Endothelial cell of umbilical vein (primary cell): ENCODE measurements at regions not wholly inside any gene's neighbourhood (a gene's known extent, or its start where the extent isn't known, plus 50 kb on each side); places are given as distances from the start of the nearest gene placed in this dataset.
A peak's percentile ranks its signal among the peaks of the same experiment; 100 is the strongest.

Source experiments
- BruUV-seq: library from RNA; stranded (reverse); fragments of 400-500 nt; replicated peaks from 2 replicates; lab custom pipeline; 2021; lab: Mats Ljungman, UMichigan
- CTCF ChIA-PET: fragments of 300-600, 350-600 bp; sonication (Branson Sonifier 250); formaldehyde crosslinking; loops from one replicate; lab custom pipeline; 2021; ENCODE audit warnings: antibody characterized with exemption, inconsistent platforms; lab: Charles Lee
- POLR2A ChIA-PET: fragments of 300-600, 350-600 bp; sonication (Branson Sonifier 250); formaldehyde crosslinking; loops from one replicate; lab custom pipeline; 2021; ENCODE audit warnings: antibody characterized with exemption, inconsistent platforms; lab: Charles Lee
- DNase-seq: peaks from one replicate; pipeline ENCODE4 v3.0.0-alpha.2; 2011; ENCODE audit warnings: low read depth, low spot score
- FAIRE-seq: peaks from 2 replicates; lab custom pipeline; 2011; peaks lifted over from hg19 to GRCh38; lab: Jason Lieb, UNC
- H2AFZ ChIP-seq: 2 replicates; pipeline ENCODE4 v1.6.0; 2012; ENCODE audit warnings: low read depth, low read length, control low read depth, inconsistent platforms
- H3K27ac ChIP-seq: 2 replicates; pipeline ENCODE4 v1.5.1; 2011; ENCODE audit warnings: low read depth, mild to moderate bottlenecking, control low read depth, low read length, moderate library complexity; ENCODE audit not compliant: insufficient read depth
- H3K27me3 ChIP-seq, 2 experiments: 2 replicates each; pipeline versions ENCODE4 v1.6.0 to v1.6.1; 2011; ENCODE audit warnings: low read length in 2 of 2, mixed read lengths in 1 of 2; ENCODE audit not compliant: control insufficient read depth in 2 of 2, insufficient read depth in 2 of 2
- H3K36me3 ChIP-seq, 2 experiments: 2 replicates in 1 of 2; 3 replicates in 1 of 2; pipeline ENCODE4 v1.5.1; 2011; ENCODE audit warnings: low read length in 2 of 2, mild to moderate bottlenecking in 1 of 2, moderate library complexity in 1 of 2; ENCODE audit not compliant: control insufficient read depth in 2 of 2, insufficient read depth in 2 of 2; ENCODE audit errors: extremely low read depth in 1 of 2
- H3K4me1 ChIP-seq: 3 replicates; pipeline ENCODE4 v1.5.1; 2011; ENCODE audit warnings: mild to moderate bottlenecking, low read length; ENCODE audit not compliant: control insufficient read depth, insufficient read depth; ENCODE audit errors: extremely low read depth
- H3K4me2 ChIP-seq: 2 replicates; pipeline ENCODE4 v1.6.1; 2011; ENCODE audit warnings: low read length, control low read depth, mixed read lengths; ENCODE audit not compliant: insufficient read depth
- H3K4me3 ChIP-seq, 3 experiments: fragments of 200-600 bp in 1 of 3; sonication (generic), shearing (Covaris generic) in 1 of 3; replicated peaks in 1 of 3; 2 replicates each; pipeline ENCODE4 v1.5.1; 2011 to 2016; ENCODE audit warnings: control low read depth in 3 of 3, low read length in 3 of 3, mild to moderate bottlenecking in 2 of 3, inconsistent platforms in 1 of 3, low read depth in 1 of 3, moderate library complexity in 1 of 3; ENCODE audit not compliant: insufficient read depth in 1 of 3
- H3K79me2 ChIP-seq: 2 replicates; pipeline ENCODE4 v1.6.0; 2012; ENCODE audit warnings: low read length, inconsistent platforms; ENCODE audit not compliant: control insufficient read depth, insufficient read depth
- H3K9ac ChIP-seq: replicated peaks from 2 replicates; pipeline ENCODE3; 2011; ENCODE audit warnings: low read length, control low read depth; ENCODE audit not compliant: insufficient read depth; ENCODE audit errors: extremely low read depth
- H3K9me1 ChIP-seq: replicated peaks from 3 replicates; pipeline ENCODE4 v1.6.0; 2011; ENCODE audit warnings: mild to moderate bottlenecking, low read length; ENCODE audit not compliant: control insufficient read depth, insufficient read depth; ENCODE audit errors: extremely low read depth
- H3K9me3 ChIP-seq: replicated peaks from 2 replicates; pipeline ENCODE4 v1.5.1; 2012; ENCODE audit warnings: low read length, inconsistent platforms; ENCODE audit not compliant: control insufficient read depth, insufficient read depth
- H4K20me1 ChIP-seq: replicated peaks from 2 replicates; pipeline ENCODE3; 2011; ENCODE audit warnings: mild to moderate bottlenecking, low read length; ENCODE audit not compliant: control insufficient read depth, insufficient read depth; ENCODE audit errors: extremely low read depth
- EZH2 ChIP-seq: IDR thresholded peaks from 2 replicates; pipeline ENCODE4 v1.6.1; 2012; ENCODE audit warnings: borderline replicate concordance, low read depth, mild to moderate bottlenecking, moderate library complexity, low read length, inconsistent platforms; ENCODE audit not compliant: severe bottlenecking
- FOS ChIP-seq: IDR thresholded peaks from 2 replicates; pipeline ENCODE4 v1.6.1; 2011; ENCODE audit warnings: mild to moderate bottlenecking, low read length, moderate library complexity, borderline replicate concordance; ENCODE audit not compliant: insufficient read depth
- GATA2 ChIP-seq: IDR thresholded peaks from 2 replicates; pipeline ENCODE4 v1.7.0; 2011; ENCODE audit warnings: low read depth, mild to moderate bottlenecking, moderate library complexity, mixed read lengths, low read length; ENCODE audit not compliant: insufficient read length, insufficient read depth
- JUN ChIP-seq: IDR thresholded peaks from 2 replicates; pipeline ENCODE4 v1.6.1; 2011; ENCODE audit warnings: borderline replicate concordance, low read depth; ENCODE audit not compliant: insufficient read length, insufficient read depth
- MAX ChIP-seq: IDR thresholded peaks from 2 replicates; pipeline ENCODE4 v1.6.1; 2011; ENCODE audit not compliant: insufficient read depth, insufficient read length
- MYC ChIP-seq: IDR thresholded peaks from one replicate; pipeline ENCODE4 v1.6.1; 2011; ENCODE audit warnings: mild to moderate bottlenecking, low read depth, low read length
- POLR2A ChIP-seq: IDR thresholded peaks from 2 replicates; pipeline ENCODE4 v1.6.1; 2012; ENCODE audit warnings: low read depth, mild to moderate bottlenecking, control low read depth, low read length
- POLR2AphosphoS5 ChIP-seq: IDR thresholded peaks from 2 replicates; pipeline ENCODE4 v1.6.1; 2012; ENCODE audit warnings: low read depth, mild to moderate bottlenecking, control low read depth, low read length, moderate library complexity; ENCODE audit not compliant: insufficient read depth
- dilution Hi-C: fragments of 300-500 bp; cut with MboI; formaldehyde crosslinking; loops from one replicate; pipeline ENCODE4 v1.15.0; 2019; ENCODE audit warnings: low sequenced_read_pairs; ENCODE audit not compliant: extremely low pct_ligation_motif_present
- intact Hi-C: fragments of 100-400 bp; cut with micrococcal nuclease; formaldehyde crosslinking; loops from one replicate; pipeline ENCODE4 v1.10.0; 2022
- TF ChIP-seq, protein P1 (sequence below), 2 donors: IDR thresholded peaks; 1 replicate in 1 of 2; 2 replicates in 1 of 2; pipeline ENCODE4 v1.5.1; 2011; ENCODE audit warnings: low read length in 2 of 2, mild to moderate bottlenecking in 2 of 2, moderate library complexity in 2 of 2, control low read depth in 1 of 2, inconsistent platforms in 1 of 2, low read depth in 1 of 2; ENCODE audit not compliant: insufficient read depth in 1 of 2; ENCODE audit errors: extremely low read depth in 1 of 2

DNA sequence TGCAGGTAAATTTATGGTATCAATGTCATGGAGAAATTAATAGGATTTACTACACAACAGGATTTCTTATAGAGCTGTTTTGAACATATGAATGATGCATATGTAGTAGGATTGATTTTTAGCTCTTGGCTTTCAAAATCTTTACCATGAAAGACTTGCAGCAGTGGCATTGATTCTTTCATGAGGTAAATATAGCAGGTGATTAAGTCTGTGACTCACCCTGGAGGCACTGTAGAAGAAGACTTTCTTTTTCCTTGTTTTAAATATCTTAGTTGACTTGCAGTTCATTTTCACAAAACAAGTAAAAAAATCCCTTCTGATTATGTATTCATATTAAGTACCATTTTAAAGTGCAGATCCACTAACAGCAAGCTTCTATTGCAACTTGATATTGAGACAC, 463.0 kb downstream of the FBXO15 start:
- dilution Hi-C loops (no loop called here), intact Hi-C loops (no loop called here)
- peaks cover 7% of the 10 kb centered on the region for H3K9me3 ChIP-seq
- BruUV-seq, result no TSS peak
- no peak overlapping the region for H3K27ac ChIP-seq
- ChIA-PET CTCF (no interaction called here), POLR2A (no interaction called here)
- no peaks in the 10 kb centered on the region for H3K79me2 ChIP-seq
- FAIRE-seq, result no peak
- no peak overlapping the region for H3K9ac ChIP-seq
- TF ChIP-seq MYC, result no peak
- TF ChIP-seq FOS, result peak; percentile 6
- H3K27me3 ChIP-seq, result no peaks in the 10 kb centered on the region
- H3K9me1 ChIP-seq, result no peaks in the 10 kb centered on the region
- H4K20me1 ChIP-seq, result no peaks in the 10 kb centered on the region
- no peak overlapping the region for H3K4me3 ChIP-seq
- H2AFZ ChIP-seq, result no peak overlapping the region
- H3K36me3 ChIP-seq, result no peaks in the 10 kb centered on the region
- H3K4me1 ChIP-seq, result no peaks in the 10 kb centered on the region
- DNase-seq, result no peak
- H3K4me2 ChIP-seq, result no peak overlapping the region

GRCh38 chr18:73683409-73684238, 464.0 kb downstream of the FBXO15 start:
- H3K27me3 ChIP-seq, result no peaks in the 10 kb centered on the region
- no peak overlapping the region for H3K27ac ChIP-seq
- DNase-seq, result no peak
- POLR2A ChIA-PET, result no interaction called here
- H3K9me3 ChIP-seq, result peaks cover 3% of the 10 kb centered on the region
- BruUV-seq, result no TSS peak
- H3K9me1 ChIP-seq, result no peaks in the 10 kb centered on the region
- no peak overlapping the region for H3K4me3 ChIP-seq
- no peak overlapping the region for H3K9ac ChIP-seq
- no peak overlapping the region for H2AFZ ChIP-seq
- no peaks in the 10 kb centered on the region for H4K20me1 ChIP-seq
- H3K36me3 ChIP-seq, result no peaks in the 10 kb centered on the region
- H3K4me2 ChIP-seq, result no peak overlapping the region
- intact Hi-C loops, result no loop called here
- TF ChIP-seq MAX (no peak), EZH2 (no peak), MYC (no peak), POLR2AphosphoS5 (no peak), POLR2A (no peak), FOS (no peak), JUN (no peak), GATA2 (no peak)
- TF ChIP-seq, protein P1, sequence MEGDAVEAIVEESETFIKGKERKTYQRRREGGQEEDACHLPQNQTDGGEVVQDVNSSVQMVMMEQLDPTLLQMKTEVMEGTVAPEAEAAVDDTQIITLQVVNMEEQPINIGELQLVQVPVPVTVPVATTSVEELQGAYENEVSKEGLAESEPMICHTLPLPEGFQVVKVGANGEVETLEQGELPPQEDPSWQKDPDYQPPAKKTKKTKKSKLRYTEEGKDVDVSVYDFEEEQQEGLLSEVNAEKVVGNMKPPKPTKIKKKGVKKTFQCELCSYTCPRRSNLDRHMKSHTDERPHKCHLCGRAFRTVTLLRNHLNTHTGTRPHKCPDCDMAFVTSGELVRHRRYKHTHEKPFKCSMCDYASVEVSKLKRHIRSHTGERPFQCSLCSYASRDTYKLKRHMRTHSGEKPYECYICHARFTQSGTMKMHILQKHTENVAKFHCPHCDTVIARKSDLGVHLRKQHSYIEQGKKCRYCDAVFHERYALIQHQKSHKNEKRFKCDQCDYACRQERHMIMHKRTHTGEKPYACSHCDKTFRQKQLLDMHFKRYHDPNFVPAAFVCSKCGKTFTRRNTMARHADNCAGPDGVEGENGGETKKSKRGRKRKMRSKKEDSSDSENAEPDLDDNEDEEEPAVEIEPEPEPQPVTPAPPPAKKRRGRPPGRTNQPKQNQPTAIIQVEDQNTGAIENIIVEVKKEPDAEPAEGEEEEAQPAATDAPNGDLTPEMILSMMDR (IDR thresholded peaks at IDR 0.05; ENCODE audit: extremely low read depth in 1 of 2, insufficient read depth in 1 of 2, low read depth in 1 of 2, low read length in 2 of 2), result no peak
- H3K4me1 ChIP-seq, result no peaks in the 10 kb centered on the region
- dilution Hi-C loops, result no loop called here
- CTCF ChIA-PET, result no interaction called here
- H3K79me2 ChIP-seq, result no peaks in the 10 kb centered on the region
- no peak for FAIRE-seq
